NCI-H460 (cell line): ENCODE measurements at regions not wholly inside any gene's neighbourhood (a gene's known extent, or its start where the extent isn't known, plus 50 kb on each side); places are given as distances from the start of the nearest gene placed in this dataset.
A peak's percentile ranks its signal among the peaks of the same experiment; 100 is the strongest.
"Not testable (repeated sequence)": the region's sequence is repeated elsewhere in the genome, so short reads cannot be mapped to it uniquely, and the experiment has no call there.

Experiments used
- DNase-seq: peaks from one replicate; pipeline ENCODE4 v3.0.0-alpha.2; 2016; ENCODE audit warnings: low read depth; ENCODE audit errors: extremely low read depth

DNA sequence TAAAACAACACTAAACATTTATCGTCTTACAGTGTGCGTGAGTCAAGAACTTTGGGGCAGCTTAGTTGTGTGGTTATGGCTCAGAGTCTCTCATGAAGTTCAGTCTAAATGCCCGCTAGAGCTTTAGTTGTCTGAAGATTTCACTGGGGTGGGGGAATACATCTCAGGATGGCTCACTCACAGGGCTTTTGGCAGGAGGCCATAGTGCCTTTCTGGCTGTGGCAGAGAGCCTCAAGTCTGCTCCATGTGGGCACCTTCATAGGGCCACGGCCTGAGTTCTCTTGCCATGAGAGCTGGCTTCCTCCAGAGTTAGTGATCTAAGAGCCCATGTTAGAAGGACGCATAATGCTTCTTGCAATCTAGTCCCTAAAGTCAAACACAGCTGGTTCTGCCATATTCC lies 258.8 kb upstream of the NUDT12 start:
- no peak for DNase-seq

DNA sequence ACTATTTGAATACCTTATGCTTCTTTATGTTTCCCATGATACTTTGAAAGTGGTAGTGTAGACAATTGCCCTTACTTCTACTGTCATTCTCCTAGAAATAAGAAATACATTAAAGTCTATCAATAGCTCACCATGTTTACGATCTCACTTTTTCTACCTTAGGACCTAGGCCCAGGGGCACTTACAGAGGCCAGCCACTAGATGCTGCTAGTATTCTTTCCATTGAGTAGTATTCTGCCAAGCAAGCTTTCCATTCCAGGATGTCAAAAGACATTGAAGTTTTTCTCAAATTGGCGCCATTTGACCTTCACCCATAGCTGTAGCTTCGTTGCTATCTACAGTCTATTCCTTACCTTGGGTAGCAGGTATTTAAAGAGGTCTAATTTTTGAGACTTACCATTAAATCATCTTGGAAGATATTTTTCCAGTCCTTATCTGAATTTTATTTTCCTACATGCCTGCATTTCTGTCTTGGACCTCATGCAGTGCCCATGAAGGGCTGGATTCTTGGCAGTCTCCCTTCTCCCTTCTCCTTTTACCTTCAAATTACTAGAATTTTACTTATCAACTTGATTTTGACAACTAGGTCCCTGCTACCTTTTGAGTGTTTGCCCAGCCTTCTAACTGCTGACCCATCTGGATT lies 246.0 kb upstream of the NUDT12 start:
- peak; percentile 64 for DNase-seq

GRCh38 chr5:103804711-103805110 lies 242.1 kb upstream of the NUDT12 start:
- no peak for DNase-seq

- DNase-seq = no peak
Measured at GRCh38 chr5:103801681-103802080, 239.1 kb upstream of the NUDT12 start.

GRCh38 chr5:103800741-103801495 lies 238.3 kb upstream of the NUDT12 start:
- no peak for DNase-seq

- no peak for DNase-seq
Measured at GRCh38 chr5:103793595-103794182, 231.1 kb upstream of the NUDT12 start.

- DNase-seq = no peak
Measured at GRCh38 chr5:103785569-103785968, 223.0 kb upstream of the NUDT12 start.

GRCh38 chr5:103783669-103784068 lies 221.1 kb upstream of the NUDT12 start:
- no peak for DNase-seq

GRCh38 chr5:103780794-103781193 lies 218.2 kb upstream of the NUDT12 start:
- no peak for DNase-seq

DNA sequence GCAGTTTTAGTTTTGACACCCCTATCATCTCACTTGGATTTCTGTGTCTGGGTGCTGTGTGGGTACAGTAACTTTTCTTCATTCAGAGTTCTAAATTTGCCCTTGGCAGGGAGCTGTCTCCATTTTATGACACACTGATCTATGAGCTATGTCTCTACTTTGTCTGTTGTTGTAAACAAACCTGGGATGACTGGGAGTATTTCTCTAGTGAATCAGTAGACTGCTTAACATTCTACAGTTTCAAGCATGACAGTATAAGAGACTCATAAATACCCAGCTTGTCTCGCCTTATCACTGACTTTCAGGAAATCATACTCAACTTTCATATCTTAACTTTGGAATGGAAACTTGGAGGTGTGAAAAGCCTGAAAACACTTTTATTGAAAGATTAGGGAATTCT lies 212.1 kb upstream of the NUDT12 start:
- no peak for DNase-seq

DNA sequence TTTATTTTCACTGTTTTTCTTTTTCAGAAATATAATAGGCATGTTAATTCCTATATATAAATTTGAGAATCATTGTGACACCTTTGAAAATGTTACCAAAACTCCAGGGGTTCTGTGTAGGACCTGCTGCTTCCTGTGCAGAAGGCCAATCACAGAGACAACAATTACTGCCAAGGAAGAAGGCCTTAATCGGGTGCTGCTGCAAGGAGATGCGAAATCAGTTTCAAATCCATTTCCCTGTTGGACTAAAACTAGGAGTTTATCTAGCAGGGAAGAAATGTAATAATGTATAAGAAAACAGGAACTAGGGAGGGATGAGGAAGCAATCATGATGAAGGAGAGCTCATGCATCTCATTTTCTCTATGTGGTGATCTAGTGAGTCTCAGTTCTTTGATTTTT lies 209.7 kb upstream of the NUDT12 start:
- no peak for DNase-seq

DNA sequence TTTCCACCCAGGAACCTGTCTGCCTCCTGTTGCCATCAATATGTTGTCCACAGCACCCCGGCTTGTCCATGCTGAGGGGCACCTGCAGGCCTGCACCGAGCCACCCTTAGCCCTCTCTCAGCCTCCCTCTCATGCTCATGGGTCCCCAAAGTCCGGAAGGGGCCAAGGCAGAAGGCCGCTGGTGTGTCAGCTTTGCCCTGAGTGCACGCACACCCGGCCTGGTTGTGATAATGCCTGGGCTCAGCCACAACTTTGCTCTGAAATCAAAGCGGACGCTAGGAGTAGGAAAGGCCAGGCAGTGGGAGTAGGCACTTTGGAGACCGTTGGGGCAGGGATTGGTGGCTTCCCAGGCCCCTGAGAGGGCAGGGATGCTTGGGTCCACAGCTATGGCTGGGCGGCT lies 201.8 kb upstream of the NUDT12 start:
- DNase-seq = no peak

GRCh38 chr5:103758996-103759395 lies 196.4 kb upstream of the NUDT12 start:
- no peak for DNase-seq

DNA sequence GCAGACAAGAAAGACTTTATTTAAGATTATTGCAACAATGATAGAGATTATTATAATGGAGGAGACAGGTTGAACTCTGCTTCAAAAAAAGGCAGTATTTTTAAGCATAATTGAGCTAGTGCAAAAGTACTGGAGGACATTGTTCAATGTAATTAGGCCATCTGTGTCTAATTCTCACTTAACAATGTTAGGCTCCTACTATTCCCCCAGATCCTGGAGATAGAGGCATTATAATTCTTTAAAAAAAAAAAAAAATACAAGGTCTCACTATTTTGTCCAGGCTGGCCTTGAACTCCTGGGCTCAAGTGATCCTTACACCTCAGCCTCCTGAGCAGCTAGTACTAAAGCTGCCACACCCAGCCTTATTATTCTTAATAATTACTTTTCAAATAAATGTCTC lies 193.4 kb upstream of the NUDT12 start:
- DNase-seq = no peak

- no peak for DNase-seq
Measured at GRCh38 chr5:103745353-103746065, 182.9 kb upstream of the NUDT12 start.

- DNase-seq = no peak
Measured at GRCh38 chr5:103744159-103744558, 181.6 kb upstream of the NUDT12 start.

GRCh38 chr5:103743421-103743820 lies 180.8 kb upstream of the NUDT12 start:
- no peak for DNase-seq

GRCh38 chr5:103741984-103742383 lies 179.4 kb upstream of the NUDT12 start:
- no peak for DNase-seq

DNA sequence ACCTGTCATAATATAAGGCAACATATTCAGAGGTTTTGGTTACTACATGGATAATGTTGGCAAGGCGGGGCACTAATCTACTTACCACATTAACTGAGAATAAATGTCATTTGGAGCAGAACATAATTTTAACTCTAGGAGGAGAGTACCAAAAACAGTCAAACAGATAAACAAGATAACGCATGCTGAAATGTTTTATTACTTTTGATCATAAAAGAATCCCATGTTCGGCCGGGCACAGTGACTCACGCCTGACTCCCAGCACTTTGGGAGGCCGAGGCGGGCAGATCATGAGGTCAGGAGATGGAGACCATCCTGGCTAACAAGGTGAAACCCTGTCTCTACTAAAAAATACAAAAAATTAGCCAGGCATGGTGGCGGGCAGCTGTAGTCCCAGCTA lies 173.8 kb upstream of the NUDT12 start:
- DNase-seq = not testable (repeated sequence)

DNA sequence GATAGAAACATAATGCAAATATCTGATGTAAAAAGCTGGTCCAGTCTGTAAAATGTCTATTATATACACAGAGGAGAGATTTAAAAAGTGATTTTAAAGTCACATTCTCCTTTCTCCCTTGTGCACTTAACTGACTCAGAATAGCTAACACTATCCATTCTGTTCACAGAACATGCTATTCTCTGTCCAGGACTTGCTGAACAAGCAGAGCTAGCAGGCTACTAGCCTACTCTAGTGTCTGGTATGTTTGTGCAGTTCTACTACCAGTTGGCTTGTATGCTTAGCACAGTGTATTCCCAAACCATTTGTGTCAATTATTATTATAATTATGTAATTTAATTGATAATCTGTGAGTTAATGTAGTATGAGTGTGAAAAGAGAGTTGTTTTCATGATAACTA lies 161.7 kb upstream of the NUDT12 start:
- DNase-seq = no peak

GRCh38 chr5:103721183-103721582 lies 158.6 kb upstream of the NUDT12 start:
- DNase-seq = no peak

- DNase-seq = no peak
Measured at GRCh38 chr5:103718108-103718507, 155.5 kb upstream of the NUDT12 start.
